Lower leg skin (tissue), 4 donors: ENCODE measurements at regions not wholly inside any gene's neighbourhood (a gene's known extent, or its start where the extent isn't known, plus 50 kb on each side); places are given as distances from the start of the nearest gene placed in this dataset.

Experiments used
- DNase-seq, 2 donors: peaks; one replicate each; pipeline ENCODE4 v3.0.0-alpha.2; 2019; ENCODE audit warnings: low spot score in 2 of 2
- H3K4me3 ChIP-seq: fragments of 200-600 bp; sonication (generic); 2 replicates; pipeline ENCODE4 v1.5.1; 2017; ENCODE audit warnings: mild to moderate bottlenecking, low read depth; ENCODE audit not compliant: poor library complexity, severe bottlenecking
- CTCF ChIP-seq, 3 donors: fragments of 450-650 bp; IDR thresholded peaks; one replicate each; pipeline ENCODE4 v1.5.1; 2016; ENCODE audit warnings: antibody characterized with exemption in 3 of 3, mild to moderate bottlenecking in 3 of 3, moderate library complexity in 2 of 3
- POLR2A ChIP-seq, 2 donors: fragments of 450-650 bp; IDR thresholded peaks; one replicate each; pipeline ENCODE4 v1.6.1; 2016 to 2017; ENCODE audit warnings: antibody characterized with exemption in 2 of 2, mild to moderate bottlenecking in 1 of 2, moderate library complexity in 1 of 2
- WGBS, 2 donors: methylation state at CpG; one replicate each; pipeline ENCODE4 v1.1.5; 2018; 5-methylcytosine and 5-hydroxymethylcytosine counted together
- intact Hi-C: fragments of 100-400 bp; cut with DNase I; formaldehyde crosslinking; loops from one replicate; pipeline ENCODE4 v1.15.0; 2023; ENCODE audit warnings: low total_unique reads

- intact Hi-C loops = no loop called here
- no peak overlapping the region for H3K4me3 ChIP-seq
- WGBS, 2 donors = 24 to 30% methylated on average over 1 of the region's 1 CpG
- TF ChIP-seq CTCF (IDR thresholded peaks at IDR 0.05) (no peak), POLR2A (IDR thresholded peaks at IDR 0.05) (no peak)
- no peak for DNase-seq
These were observed 381.2 kb upstream of the FAR2 start for GRCh38 chr12:28767836-28768348.

- DNase-seq = no peak
- WGBS, 2 donors = 71 to 84% methylated on average over 5 of the region's 5 CpGs
- H3K4me3 ChIP-seq = no peak overlapping the region
- intact Hi-C loops = no loop called here
- TF ChIP-seq CTCF (IDR thresholded peaks at IDR 0.05) (no peak), POLR2A (IDR thresholded peaks at IDR 0.05) (no peak)
These were observed 378.8 kb upstream of the FAR2 start for GRCh38 chr12:28770322-28770721.

- DNase-seq = no peak
- TF ChIP-seq CTCF (IDR thresholded peaks at IDR 0.05) = no peak
- no peak for TF ChIP-seq POLR2A (IDR thresholded peaks at IDR 0.05)
- no peak overlapping the region for H3K4me3 ChIP-seq
- intact Hi-C loops = no loop called here
- WGBS, 2 donors = 42 to 44% methylated on average over 4 of the region's 4 CpGs
These were observed 377.1 kb upstream of the FAR2 start for GRCh38 chr12:28771968-28772367.

GRCh38 chr12:28775556-28775955 is 373.5 kb upstream of the FAR2 start:
- no peak for DNase-seq
- H3K4me3 ChIP-seq = no peak overlapping the region
- intact Hi-C loops = no loop called here
- TF ChIP-seq CTCF (IDR thresholded peaks at IDR 0.05) (no peak), POLR2A (IDR thresholded peaks at IDR 0.05) (no peak)
- WGBS, 2 donors = 94 to 95% methylated on average over 4 of the region's 4 CpGs

GRCh38 chr12:28776220-28776619 is 372.9 kb upstream of the FAR2 start:
- WGBS, 2 donors = 43 to 57% methylated on average over 1 of the region's 1 CpG
- TF ChIP-seq CTCF (IDR thresholded peaks at IDR 0.05) (no peak), POLR2A (IDR thresholded peaks at IDR 0.05) (no peak)
- intact Hi-C loops = no loop called here
- H3K4me3 ChIP-seq = no peak overlapping the region
- DNase-seq = no peak

- 79 to 83% methylated on average over 5 of the region's 5 CpGs for WGBS, 2 donors
- H3K4me3 ChIP-seq = no peak overlapping the region
- intact Hi-C loops = no loop called here
These were observed 372.1 kb upstream of the FAR2 start for GRCh38 chr12:28776913-28777422.

More at GRCh38 chr12:28776913-28777422, 372.1 kb upstream of the FAR2 start:
- TF ChIP-seq CTCF (IDR thresholded peaks at IDR 0.05) = no peak
- no peak for DNase-seq
